GM12864 (cell line): ENCODE measurements at regions not wholly inside any gene's neighbourhood (a gene's known extent, or its start where the extent isn't known, plus 50 kb on each side); places are given as distances from the start of the nearest gene placed in this dataset.
A peak's percentile ranks its signal among the peaks of the same experiment; 100 is the strongest.

ENCODE experiments used
- DNase-seq: peaks from one replicate; pipeline ENCODE4 v3.0.0-alpha.2; 2011; ENCODE audit warnings: low read depth
- H3K4me3 ChIP-seq: 2 replicates; pipeline ENCODE4 v1.5.1; 2011; ENCODE audit warnings: mild to moderate bottlenecking, low read depth, low read length, control low read depth
- CTCF ChIP-seq: IDR thresholded peaks from 2 replicates; pipeline ENCODE4 v1.5.1; 2011; ENCODE audit warnings: low read depth, mild to moderate bottlenecking, moderate library complexity, low read length, control low read depth, inconsistent platforms; ENCODE audit errors: missing control alignments

- TF ChIP-seq CTCF: peak; percentile 13
- H3K4me3 ChIP-seq: peak overlapping the region; percentile 96
- DNase-seq: no peak
Observed at GRCh38 chr2:64750001-64750816, 96.5 kb upstream of the SERTAD2 start.

- TF ChIP-seq CTCF: no peak
- peak; percentile 98 for DNase-seq
- peak overlapping the region; percentile 96 for H3K4me3 ChIP-seq
Observed at GRCh38 chr2:64750817-64751285, 97.1 kb upstream of the SERTAD2 start.

GRCh38 chr2:64751286-64752260 is 97.9 kb upstream of the SERTAD2 start:
- peak; percentile 15 for TF ChIP-seq CTCF
- DNase-seq: no peak
- H3K4me3 ChIP-seq: peak overlapping the region; percentile 70

GRCh38 chr2:64753399-64753798 is 99.7 kb upstream of the SERTAD2 start:
- H3K4me3 ChIP-seq: no peak overlapping the region
- TF ChIP-seq CTCF: no peak
- no peak for DNase-seq

GRCh38 chr2:64754570-64754969 is 100.9 kb upstream of the SERTAD2 start:
- no peak overlapping the region for H3K4me3 ChIP-seq
- no peak for TF ChIP-seq CTCF
- no peak for DNase-seq

GRCh38 chr2:64757126-64757525 is 103.4 kb upstream of the SERTAD2 start:
- TF ChIP-seq CTCF: no peak
- H3K4me3 ChIP-seq: no peak overlapping the region
- no peak for DNase-seq
